ENCODE measurements at regions not wholly inside any gene's neighbourhood (a gene's known extent, or its start where the extent isn't known, plus 50 kb on each side); places are given as distances from the start of the nearest gene placed in this dataset.

- TF ChIP-seq POLR2A (IDR thresholded peaks at IDR 0.05; ENCODE audit: low read length) (no peak), GATA1 (IDR thresholded peaks at IDR 0.05; ENCODE audit: low read depth, low read length) (no peak)
Observed at GRCh38 chr7:16136896-16137295, 284.4 kb downstream of the CRPPA start.
